Posterior cingulate gyrus (tissue), 11 donors: ENCODE measurements at regions not wholly inside any gene's neighbourhood (a gene's known extent, or its start where the extent isn't known, plus 50 kb on each side); places are given as distances from the start of the nearest gene placed in this dataset.

Experiments used
- DNase-seq, 10 donors: peaks; one replicate each; pipeline versions ENCODE4 v3.0.0 to v3.0.0-alpha.2; 2020 to 2021; ENCODE audit warnings: mixed read lengths in 3 of 10
- intact Hi-C: fragments of 100-400 bp; cut with DNase I; formaldehyde crosslinking; loops from one replicate; pipeline ENCODE4 v1.15.1; 2023

DNA sequence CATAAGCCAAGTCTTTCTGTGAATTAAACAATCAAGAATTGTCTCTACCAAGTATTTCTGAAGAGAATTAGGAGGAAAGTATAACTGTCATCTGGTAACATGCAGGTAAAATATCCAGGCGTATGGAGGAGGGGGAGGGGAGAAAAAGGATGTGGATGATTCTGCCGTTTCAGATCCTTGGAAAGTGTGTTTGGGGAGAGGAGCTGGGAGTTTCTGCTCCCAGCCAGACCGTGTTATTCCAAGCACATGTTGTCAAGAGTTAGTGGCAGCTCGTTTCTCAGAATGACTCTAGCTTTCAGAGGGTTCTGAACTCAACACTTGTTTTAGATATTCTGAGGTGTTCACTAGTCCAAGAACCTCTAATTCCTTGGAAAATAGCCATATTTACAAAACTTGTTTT is 137.6 kb downstream of the FAM124B start:
- intact Hi-C loops = no loop called here
- DNase-seq = no peak

DNA sequence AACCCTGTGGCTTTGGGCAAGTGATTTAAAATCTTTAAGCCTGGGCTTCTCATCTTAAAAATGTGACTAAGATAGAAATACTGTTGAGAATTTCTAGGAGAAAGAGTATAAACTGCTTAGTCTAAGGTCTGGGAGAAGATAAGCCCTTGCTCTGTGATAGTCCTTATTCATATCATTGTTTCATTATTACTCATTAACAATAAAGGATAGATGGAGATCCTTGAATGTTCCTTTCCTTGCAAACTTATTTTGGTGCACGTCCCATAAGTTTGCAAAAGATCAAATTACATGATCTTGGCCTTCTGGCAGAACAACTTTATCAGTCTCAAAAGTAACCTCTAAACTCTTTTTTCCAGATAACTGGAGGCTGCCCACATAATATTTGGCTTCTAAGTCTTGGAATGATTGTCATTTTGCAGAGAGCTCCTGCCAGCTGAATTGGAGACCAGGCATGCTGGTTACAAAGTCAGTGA is 138.3 kb downstream of the FAM124B start:
- DNase-seq = no peak
- intact Hi-C loops = no loop called here

DNA sequence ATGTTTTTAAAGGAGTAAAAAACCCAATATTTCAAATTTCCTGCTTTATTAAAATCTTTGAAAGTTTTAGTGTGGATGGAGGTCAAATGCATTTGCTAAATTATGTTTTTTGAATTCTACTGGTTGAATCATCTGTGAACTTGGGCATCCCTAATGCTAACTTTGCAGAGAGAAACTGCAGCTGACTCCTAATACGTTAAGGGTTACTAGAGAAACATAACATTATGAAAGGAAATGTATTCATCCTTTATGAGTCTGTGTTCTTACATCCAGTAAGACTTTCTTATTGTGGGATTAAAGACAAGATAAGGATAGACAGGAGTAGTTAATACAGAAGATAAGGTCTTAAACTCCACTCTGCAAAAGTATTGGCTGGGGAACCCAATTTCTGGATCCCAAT is 140.6 kb downstream of the FAM124B start:
- DNase-seq = no peak
- intact Hi-C loops = no loop called here

DNA sequence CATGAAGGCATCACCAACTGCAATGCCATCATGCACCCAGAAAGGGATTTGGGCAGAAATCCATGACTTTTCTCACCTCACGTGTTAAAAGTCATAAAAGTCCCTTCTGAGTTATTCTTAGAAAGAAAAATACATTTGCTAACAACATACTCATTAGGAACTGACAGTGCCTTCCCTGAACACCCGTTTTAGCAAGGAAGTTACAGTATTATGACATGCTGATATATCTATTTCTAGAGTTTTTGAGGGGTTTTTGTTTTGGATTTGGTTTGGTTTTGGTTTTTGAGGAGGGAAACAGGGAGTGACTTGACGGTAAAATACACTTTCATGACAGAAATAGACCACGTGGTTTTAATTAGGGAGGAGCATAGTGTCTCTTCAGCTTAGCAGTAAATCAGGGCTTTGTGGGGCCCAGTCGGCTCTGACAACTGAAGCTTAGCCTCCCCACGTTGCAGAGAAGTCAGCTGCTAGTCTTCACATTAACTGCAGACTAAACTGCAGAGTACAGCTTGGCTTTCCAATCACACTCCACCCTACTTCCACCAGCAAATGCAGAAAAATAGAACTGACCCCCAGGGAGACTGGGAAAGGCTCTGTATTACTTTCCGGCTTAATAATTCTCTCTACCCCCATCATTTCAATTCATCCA is 141.4 kb downstream of the FAM124B start:
- intact Hi-C loops = no loop called here
- no peak for DNase-seq

DNA sequence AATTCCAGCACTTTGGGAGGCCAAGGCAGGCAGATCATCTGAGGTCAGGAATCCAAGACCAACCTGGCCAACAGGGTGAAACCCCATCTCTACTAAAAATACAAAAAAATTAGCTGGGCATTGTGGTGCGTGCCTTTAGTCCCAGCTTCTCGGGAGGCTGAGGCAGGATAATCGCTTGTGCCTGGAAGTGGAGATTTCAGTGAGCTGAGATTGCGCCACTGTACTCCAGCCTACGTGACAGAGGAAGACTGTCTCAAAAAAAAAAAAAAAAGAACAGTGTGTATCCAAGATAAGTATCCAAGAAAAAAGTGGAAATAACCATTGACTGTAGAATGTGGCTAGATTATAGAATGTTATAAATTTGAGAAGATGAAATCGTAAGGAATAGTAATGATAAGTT is 142.1 kb downstream of the FAM124B start:
- intact Hi-C loops = no loop called here
- DNase-seq = no peak

DNA sequence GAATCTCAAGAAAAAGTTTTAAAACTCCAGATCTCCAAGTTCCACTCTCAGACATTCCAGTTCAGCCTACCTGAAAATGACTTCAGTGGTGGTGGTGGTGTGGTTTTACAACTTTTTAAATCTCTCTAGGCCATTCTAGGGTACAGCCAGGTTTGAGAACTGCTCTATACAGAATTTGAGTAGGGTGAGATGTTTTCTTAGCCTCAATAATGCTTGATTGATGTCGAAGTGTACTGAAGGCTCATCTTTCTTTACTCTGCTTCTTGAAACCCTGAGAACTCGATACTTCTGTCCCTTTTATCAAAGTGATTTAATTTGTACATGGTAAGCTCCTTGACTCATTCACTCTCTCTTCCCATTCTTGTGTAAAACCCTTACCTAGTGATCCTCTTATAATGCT is 143.8 kb downstream of the FAM124B start:
- no peak for DNase-seq
- intact Hi-C loops = no loop called here

DNA sequence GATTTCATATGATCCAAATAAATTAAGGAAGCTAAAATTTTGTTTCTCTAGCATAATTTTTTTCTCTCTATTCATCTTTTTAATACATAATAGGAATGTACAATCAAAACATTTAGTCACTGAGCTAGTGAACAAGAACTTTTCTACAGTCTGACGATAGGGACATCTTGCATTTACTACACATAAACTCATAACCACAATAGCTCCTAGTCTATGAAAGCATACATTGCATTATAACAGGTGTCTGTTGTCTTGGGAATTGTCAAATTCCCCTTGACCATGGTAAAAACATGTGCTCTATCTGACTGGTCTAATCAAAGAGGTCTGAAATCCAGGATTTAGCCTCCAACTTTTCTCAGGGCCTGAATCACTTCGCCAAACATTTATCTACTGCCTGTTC is 144.8 kb downstream of the FAM124B start:
- intact Hi-C loops = no loop called here
- DNase-seq = no peak

DNA sequence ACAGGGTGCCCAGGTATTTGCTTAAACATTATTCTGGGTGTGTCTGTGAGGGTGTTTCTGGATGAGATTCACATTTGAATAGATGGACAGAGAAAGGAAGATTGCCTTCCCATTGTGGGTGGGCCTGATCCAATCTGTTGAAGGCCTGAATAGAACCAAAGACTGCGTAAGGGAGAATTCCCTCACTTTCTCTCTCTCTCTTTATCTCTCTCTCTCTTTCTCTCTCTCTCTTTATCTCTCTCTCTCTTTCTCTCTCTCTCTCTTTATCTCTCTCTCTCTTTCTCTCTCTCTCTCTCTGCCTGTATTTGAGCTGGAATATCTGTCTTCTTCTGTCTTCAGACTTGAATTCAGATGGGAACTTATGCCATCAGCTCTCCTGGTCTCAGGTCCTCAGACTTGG is 148.4 kb downstream of the FAM124B start:
- intact Hi-C loops = no loop called here
- DNase-seq = no peak

DNA sequence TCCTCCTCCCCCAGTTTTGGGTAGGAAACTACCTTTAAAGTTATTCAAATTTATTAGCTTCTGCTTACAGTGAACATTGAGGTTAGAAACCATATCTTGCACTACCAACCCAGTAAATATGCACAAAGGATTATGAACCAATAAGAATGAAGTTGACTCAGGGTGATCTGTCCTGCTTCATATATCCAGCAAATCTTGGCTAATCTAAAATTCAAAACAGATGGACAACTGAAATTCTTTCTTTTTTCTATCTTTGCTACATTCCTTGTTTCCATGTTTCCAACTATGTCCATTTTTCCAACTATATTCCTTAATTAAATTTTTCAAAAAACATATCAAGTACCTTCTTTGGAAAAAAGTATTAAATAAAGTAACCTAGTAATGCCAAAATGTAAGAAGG is 149.3 kb downstream of the FAM124B start:
- DNase-seq = no peak
- intact Hi-C loops = no loop called here

DNA sequence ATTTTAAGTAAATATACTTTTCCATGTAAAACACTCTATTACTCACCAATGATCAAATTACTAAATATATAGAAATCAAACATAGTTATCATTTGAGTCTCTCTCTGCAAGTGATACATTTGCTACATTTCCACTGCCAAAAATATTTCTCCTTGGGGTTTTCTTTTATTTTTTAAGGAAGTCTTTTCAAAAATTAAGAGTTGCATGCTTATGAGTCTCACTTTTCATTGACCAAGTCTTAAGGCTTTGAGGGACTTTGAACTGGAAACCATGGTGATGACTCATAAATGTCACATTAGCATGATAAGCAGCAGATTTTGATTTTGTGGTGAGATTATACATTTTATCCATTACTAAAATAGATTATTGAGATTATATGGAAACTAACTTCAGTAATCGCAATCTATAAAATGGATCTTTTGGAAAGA is 152.9 kb downstream of the FAM124B start:
- no peak for DNase-seq
- intact Hi-C loops = no loop called here

DNA sequence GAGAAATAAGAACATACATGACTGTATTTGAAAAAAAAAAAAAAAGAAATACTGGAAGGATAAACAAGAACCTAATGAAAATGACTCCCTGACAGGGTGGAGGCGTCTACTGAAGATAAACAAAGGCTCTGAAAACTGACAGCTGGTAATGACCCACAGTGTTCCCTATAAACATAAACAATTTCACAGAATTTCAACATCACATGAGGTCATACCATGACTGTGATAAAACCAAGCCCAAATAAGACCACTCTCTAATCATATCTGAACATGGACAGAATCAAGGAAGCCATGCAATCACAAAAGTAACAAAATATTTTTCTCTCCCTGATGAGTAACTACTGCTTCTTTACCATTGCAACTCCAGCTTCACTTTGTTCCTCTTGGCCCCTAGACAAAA is 159.3 kb downstream of the FAM124B start:
- intact Hi-C loops = no loop called here
- DNase-seq = no peak

DNA sequence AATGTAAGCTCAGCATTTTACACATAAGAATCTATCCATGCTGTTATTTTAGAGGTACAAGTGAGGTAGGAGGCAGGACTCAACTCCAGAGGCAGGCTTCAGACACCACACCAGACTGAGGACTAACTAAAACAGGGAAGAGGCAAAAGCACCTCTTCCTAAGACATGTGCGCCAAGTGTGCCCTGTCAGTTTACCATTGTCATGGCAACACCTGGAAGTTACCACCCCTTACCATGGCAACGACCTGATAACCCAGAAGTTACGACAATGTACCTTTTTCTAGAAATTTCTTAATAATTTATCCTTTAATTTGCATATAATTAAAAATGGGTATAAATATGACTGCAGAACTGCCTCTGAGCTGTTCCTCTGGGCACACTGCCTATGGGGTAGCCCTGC is 160.1 kb downstream of the FAM124B start:
- intact Hi-C loops = no loop called here
- no peak for DNase-seq

DNA sequence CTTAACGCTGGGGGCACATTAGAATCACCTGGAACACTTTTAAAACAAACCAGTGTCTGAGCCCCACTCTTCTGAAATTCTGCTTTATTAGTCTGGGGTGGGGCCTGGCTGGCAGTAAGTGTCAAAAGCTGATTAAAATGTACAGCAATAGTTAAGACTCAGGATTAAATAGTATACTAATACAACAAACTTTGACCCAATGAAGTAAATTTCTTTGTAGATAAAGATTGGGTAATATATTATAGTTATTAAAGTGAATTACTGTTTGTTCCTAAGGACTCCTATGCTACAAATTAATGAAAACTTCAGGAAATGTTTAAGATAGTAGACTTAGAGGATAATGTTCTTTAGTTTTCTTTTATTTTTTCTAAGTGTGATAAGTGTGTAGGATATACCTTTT is 160.9 kb downstream of the FAM124B start:
- DNase-seq = no peak
- intact Hi-C loops = no loop called here

DNA sequence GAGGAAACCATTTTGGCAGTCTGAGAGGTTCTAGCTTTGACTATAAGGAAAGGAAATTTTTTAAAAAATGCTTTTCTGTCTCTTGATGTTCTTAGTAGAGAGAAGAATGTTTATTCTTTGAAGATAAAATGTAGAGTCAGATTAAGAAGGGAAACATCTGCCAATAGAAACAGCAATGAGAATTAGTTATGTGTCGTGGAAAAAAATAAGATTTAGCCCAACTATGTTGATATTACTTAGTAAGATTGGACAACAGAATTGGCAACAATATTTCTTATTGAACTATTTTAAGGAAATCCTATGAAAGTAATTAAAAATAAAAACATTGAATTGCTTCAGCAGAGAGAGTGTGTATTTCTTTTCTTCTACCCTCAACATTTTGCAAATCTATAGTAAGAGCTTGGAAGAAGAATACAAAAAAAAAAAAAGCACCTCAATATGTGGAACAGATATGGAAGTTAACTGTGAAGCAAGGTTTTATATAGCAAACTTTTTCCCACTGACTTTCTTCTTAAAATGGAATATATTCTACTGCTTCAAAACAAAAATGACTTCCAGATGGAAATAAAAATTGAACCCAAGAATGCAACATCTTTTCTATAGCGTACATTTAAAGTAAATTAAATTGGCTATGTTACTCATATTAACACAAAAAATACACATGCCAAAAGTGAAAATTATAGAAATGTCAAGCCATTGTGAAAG is 177.9 kb downstream of the FAM124B start:
- DNase-seq = no peak

DNA sequence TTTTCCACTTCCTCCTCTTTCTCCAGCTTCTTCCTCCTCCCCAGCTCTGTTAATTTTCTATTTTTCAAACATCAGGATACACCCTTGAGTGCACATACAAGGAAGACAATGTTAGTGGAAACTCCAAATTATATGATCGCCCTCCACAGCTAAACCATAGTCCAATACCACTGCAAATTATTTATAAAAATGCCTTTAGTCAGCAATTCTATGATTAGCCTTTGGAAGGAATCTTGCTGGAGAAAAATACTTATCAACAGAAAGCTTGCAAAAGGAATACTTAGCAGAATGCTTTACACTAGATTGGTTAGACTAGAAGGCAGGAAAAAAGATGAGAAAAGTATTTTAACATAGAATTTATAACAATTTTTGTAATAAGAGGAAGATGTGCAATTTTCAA is 178.9 kb downstream of the FAM124B start:
- no peak for DNase-seq
- intact Hi-C loops = no loop called here

More for the DNA sequence above, 177.9 kb downstream of the FAM124B start:
- intact Hi-C loops = no loop called here

DNA sequence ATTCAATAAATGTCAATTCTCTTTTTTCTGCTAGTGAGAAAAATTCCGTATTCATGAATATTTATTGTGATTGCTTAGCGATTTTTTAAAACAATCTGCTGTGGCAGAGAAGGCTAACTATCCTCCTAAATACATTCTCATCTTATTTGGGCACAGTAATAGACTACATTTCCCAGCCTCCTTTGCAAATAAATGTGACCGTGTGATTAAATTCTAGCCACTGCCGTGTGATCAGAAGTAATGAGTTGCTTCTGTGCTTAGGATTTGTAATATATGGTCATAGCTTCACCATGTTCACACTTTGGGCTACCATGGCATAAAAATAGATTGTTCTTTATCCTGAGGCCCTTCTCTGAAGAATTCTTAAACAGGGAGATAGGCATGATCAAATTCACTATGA is 179.6 kb downstream of the FAM124B start:
- DNase-seq = no peak
- intact Hi-C loops = no loop called here

DNA sequence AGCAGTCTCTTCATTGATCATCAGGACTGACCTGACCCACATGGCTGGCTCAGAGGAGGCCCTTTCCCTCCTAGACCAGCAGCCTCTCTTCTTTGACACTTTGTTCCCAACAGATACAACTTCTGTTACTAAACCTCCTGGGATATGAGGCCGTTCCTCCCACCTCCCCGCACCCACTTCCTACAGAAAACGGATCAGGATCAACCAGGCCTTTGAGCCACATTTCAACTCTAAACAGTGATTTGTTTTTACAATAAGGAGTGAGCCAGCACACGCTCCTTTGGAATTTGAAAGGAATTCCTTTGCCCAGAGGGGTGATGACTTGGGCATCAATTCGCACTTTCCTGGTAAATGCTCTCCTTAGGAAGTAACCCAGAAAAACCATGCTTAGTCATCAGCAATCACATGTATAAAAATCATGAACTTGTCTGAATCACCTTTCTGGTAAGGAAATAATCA is 180.4 kb downstream of the FAM124B start:
- DNase-seq = no peak
- intact Hi-C loops = no loop called here

DNA sequence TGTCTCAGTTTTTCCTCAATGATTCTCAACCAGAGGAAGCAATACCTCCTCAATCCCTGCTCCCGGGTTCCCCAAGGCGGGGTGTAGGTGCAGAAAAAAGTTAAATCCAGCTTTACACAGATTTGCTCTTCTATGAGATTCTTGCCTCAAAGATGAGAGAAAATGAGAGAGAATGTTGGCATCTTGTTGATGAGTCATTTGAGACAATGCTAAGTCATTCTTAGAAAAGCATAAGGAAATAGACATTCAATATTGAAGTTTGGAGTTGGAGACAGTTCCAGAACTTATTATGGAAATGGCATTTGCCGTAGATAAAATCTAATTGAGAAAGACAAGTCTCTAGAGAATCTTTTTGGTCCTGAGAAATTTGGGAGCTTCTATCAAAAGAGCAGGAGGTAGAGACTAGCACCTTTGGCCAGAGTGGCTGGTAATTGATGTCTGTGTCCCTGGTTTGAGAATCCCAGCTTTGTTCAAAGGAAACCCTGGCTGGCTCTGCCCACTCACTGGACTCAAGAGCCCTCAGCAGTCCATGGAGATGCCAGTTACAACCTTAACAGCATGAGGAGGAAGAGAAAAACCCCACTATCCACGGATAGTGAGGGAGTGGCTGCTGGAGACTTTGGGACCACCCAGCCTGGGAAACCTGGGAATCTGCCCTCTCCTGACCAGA is 181.2 kb downstream of the FAM124B start:
- intact Hi-C loops = no loop called here
- DNase-seq = no peak

DNA sequence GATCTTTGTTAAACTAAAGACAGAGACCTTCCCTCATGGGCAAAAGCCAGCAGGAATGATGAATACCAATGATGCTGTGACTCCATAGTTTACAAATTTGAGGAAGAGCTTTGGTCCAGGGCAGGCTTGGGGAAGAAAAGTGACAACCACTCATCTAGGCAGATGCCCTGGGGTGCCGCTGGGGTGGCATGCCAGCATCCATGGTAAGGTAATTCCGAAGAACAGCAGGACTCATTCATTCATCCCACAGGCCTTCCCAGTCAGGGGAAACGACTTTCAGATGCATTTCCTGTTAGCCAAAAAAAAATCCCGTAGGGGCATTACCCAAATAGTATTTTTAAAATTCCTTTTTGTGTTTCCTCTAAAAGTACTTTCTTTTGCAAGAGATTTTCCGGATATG is 180.7 kb upstream of the SERPINE2 start:
- intact Hi-C loops = no loop called here
- no peak for DNase-seq

DNA sequence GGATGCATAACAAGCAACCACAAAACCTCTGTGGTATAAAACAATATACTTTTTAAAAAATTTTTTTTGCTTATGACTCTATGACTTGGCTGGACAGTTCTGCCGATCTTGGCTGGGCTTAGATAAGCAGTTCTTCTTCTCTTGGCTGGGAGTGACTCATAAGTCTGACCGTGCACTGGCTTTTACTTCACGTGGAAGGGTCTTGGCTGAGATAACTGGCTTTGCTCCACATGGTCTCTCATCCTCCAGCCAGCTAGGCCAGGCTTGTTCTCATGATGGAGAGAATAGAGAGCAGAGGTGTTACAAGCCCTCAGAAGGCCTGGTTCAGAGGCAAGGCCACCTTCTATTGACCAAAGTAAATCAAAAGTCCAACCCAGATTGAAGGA is 178.9 kb upstream of the SERPINE2 start:
- DNase-seq = no peak
- intact Hi-C loops = no loop called here

DNA sequence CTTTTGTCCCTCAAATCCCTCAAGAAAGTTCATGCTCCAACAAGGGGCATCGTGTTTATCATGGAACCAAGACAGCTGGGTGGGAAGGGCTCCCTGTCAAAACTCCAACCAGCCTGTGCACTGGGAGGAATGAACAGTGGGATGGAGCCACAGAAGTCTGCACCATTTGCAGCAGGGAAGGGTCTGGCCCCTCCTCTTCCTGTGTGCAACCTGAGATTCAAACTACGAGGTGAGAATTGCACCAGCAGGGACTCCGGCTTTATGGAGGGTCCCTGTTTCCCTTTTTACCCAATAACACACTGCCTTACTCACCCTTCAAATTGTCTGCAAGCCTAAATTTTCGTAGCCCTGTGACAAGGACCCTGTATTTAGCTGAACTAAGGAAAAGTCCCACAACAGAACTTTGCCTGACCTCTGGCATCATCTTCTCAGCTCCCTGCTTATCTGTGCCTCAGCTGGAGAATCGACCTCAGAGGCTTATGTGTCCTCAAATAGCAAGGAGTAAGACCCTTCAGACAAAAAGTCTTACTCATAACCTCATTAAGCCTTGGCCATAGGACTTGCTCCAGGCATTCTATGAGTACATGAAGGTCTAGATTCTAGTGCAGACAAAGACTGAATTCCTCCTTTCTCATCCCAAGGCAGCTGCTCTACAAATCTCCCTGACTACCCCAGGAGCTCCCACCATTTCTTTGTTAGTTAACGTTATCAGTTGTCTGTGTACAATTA is 178.3 kb upstream of the SERPINE2 start:
- DNase-seq = peak in 1 of 10 donors; percentile 19
- intact Hi-C loops = no loop called here
